HG03066 (cell line): ENCODE measurements at regions not wholly inside any gene's neighbourhood (a gene's known extent, or its start where the extent isn't known, plus 50 kb on each side); places are given as distances from the start of the nearest gene placed in this dataset.
"Not testable (repeated sequence)": the region's sequence is repeated elsewhere in the genome, so short reads cannot be mapped to it uniquely, and the experiment has no call there.

ENCODE experiments used
- ATAC-seq: cut with Tn5 transposase; IDR thresholded peaks from one replicate; pipeline ENCODE4 v1.9.1; 2021; ENCODE audit warnings: low read depth; ENCODE audit not compliant: unreplicated experiment

DNA sequence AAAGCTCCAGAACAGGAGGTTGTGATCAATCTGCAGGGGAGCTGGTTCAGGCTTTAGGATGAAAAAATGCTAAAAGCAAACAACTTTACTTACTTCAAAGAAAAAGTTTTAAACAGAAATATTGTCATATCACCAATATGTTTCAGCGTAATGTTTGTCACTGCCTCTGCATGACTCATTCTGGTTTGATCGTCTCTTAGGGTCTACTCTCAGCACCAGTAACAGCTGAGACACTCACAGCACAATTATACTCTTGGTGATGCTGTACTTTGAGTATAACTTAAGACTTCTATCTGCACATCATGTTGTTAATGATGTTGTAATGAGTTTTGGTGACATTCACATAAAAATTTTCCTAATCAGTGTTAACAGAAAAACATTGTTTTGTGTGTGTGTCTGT lies 665.4 kb downstream of the EPM2A start:
- ATAC-seq = no peak

DNA sequence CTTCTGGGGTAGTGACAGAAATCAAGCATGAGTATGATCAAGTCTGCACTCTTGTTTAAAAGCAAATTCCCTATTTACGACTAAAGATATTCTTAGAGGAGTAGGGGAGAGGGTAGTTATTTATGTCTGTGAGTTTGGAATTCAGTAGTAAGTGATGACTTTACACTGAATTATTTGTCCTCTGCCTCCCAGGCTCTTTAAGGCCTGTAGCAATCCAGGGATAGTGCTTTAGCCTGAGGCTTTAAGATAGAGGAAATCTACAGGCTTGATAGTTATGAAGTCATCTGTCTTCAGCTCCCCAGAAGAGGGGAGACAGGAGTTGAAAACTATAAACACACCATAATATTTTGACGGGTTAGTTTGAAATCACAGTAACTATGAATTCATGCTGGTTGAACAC lies 664.5 kb downstream of the EPM2A start:
- no peak for ATAC-seq

DNA sequence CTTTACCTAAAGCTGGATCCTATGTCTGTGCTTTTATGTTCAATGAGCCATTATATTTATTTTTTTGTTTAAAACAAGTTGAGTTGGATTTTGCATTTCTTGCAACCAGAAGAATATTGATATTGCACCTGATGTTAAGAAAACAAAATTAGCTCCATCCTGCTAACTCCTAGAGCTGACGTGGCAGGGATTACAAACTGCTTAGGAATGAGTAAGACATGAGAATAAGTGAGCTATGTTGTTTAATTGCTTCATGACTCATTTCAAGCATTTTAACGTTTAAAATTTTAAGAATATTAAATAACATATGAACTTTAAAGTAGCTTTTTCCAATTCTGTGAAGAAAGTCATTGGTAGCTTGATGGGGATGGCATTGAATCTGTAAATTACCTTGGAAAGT lies 663.5 kb downstream of the EPM2A start:
- no peak for ATAC-seq

DNA sequence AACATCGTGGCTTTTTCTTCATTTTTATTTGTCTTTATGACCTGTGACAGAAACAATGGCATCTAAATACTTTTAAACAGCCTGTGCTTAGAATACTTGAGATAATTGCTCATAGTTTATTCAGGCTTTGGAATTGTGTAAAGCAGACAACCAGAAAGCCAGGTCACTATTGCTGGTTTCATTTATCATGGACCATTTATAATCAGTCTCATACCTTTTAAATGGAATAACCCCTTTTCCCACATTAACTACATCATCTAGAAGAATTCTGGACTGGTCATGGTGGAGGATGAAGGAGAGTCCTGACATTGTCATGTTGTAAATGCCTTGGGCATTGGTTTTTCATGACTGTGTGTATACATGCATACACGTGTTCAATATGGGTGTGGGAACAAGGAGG lies 661.5 kb downstream of the EPM2A start:
- ATAC-seq = no peak

DNA sequence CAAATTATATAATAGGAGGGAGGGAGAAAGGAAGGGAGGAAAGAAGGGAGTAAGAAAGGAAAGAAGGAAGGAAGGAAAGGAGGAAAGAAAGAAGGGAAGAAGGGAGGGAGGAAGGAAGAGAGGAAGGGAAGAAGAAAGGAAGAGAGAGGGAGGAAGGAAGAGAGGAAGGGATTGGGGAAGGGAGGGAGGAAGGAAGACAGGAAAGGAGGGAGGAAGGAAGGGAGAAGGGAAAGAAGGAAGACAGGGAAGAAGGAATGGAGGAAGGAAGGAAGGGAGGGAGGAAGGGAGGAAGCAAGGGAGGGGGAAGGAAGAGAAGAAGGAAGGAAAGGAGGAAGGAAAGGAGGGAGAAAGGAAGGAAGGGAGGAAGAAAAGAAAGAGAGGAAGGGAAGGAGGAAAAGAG lies 660.5 kb downstream of the EPM2A start:
- no peak for ATAC-seq

DNA sequence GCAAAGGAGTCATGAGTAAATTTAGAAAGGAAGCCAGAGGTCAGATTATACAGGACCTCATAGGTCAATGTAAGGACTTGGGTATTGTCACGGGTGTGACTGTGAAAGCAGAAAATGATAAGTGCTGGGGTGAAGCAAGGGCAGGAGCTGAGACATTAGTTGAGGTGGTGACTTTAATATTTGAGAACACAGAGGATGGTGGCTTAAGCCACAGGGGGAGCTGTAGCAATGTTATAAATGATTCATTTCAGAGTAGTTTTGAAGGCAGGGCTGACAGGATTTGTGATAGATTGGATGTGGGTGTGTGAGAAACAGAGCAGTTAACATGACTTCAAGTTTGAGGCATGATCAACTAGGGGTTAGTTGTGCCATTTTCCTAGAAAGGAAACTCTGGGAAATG lies 659.9 kb downstream of the EPM2A start:
- ATAC-seq = no peak

DNA sequence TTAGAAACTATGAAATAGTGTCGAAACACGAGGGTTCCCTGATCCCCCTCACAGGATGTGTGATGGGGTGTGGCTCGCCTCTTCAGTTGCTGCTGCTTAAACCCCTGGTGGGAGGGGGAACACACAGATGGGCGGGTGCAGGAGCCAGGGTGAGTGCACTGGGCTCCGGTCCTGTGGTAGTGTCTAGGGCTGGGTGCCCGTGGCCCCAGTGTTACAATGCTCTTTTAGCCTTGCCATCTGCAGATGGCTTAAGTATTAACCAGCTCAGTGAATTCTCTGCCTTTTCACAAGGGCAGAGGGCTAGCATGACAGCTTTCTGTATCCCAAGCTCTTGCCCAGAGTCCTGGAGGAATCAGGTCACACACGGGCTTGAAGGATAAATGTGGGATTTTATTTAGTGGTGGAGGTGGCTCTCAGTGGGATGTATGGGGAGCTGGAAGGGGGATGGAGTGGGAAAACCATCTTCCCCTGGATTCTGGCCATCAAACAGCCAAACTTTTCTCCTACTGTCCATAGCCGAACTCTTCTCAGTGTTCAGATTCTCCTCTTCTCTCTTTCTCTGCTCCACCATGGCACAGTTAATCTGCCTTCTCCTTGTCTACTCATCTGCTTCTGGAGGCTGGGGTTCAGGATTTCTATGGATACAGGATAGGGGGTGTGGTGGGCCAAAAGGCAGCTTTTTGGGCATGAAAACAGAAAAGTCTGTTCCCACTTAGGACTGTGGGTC lies 659.0 kb downstream of the EPM2A start:
- ATAC-seq = no peak

DNA sequence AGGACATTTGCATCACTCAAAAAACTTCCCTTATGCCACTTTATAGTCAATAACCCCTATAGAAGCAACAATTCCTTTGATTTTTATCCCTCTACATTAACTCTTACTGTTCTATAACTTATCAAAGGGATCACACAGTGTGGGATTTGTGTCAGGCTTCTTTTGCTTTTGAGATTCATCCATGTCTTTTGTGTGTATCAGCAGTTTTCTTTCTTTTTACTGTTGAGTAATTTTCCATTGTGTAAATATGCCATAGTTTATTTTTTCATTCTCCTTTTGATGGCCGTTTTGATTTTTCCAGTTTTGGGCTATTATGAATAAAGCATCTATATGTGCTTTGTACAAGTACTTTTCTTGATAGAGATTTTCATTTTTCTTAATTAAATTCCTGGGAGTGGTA lies 657.9 kb downstream of the EPM2A start:
- ATAC-seq = no peak

DNA sequence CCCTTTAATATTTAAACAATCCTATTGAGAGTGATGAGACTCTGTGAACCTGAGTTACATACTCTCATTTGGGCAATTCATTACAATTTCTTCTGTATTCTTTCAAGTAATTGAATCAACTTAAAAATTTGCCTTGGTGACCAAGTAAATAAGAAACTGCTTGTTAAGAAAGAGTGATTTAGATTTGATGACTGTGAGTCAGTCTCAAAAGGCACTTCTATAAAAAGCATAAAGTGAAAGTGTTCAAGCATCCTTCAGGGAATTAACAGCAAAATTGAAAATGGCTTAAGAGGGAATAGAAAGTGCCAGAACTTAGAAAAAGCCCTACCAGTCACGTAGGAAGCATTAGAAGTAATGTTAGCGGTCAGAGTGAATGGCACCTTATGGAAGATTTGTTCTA lies 654.7 kb downstream of the EPM2A start:
- ATAC-seq = no peak

DNA sequence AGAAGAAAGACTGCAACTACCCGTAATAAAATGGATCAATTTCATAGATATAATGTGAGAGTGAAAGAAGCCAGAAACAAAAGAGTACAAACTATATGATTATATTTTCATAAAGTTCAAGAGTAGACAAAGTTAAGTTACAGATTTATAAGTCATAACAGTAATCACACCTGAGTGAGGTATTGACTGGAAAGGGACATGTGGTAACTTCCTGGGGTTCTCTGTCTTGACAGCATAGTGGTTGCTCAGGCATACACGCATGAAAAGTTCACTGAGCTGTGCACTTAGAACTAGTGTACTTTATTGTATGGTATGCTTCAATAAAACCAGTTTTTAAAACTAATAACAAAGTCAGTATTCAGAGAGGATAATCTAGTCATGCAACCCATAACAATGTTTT lies 653.6 kb downstream of the EPM2A start:
- no peak for ATAC-seq

DNA sequence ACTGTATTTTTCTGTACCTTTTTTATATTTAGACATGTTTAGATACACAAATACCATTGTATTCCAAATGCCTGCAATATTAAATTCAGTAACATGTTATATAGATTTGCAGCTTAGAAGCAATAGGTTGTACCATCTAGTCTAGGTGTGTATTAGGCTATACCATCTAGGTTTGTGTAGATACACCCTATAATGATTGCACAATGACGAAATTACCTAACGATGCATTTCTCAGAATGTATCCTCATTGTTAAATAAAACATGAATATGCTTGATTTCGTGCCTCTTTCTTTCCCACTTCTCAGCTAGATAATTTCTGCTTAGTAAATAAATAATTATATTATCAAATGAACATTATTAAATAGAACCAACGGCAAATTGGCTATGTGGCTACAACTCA lies 653.0 kb downstream of the EPM2A start:
- ATAC-seq = no peak

DNA sequence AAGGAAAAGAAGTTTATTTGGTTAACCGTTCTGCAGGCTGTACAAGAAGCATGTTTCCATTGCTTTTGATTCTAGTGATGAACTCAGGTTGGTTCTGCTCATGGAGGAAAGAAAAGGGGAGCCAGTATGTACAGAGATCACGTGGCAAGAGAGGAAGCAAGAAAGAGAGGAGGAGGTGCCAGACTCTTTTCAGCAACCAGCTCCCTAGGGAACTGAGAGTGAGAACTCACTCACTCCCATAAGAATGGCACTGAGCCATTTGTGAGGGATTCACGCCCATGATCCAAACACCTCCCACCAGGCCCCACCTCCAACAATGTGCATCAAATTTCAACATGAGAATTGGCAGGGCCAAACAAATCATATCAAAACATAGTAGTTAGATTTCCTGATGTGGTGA lies 649.1 kb downstream of the EPM2A start:
- ATAC-seq = no peak

DNA sequence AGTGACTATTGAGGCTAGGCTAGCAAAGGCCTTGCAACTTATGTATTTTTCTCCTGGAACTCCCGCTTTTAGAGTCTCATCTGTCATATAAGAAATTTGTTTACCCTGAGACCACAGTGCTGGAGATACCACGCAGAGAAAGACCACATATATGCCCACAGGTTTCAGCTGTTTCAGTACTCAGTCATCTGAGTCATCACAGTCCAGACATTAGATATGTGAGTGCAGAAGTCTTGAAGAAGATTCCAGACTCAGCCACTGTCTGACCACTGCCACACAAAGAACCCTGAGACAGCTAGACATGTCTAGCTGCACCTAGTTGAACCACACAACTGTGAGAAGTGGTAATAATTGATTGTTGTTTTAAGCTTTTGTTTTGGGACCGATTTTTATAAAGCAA lies 648.3 kb downstream of the EPM2A start:
- no peak for ATAC-seq

DNA sequence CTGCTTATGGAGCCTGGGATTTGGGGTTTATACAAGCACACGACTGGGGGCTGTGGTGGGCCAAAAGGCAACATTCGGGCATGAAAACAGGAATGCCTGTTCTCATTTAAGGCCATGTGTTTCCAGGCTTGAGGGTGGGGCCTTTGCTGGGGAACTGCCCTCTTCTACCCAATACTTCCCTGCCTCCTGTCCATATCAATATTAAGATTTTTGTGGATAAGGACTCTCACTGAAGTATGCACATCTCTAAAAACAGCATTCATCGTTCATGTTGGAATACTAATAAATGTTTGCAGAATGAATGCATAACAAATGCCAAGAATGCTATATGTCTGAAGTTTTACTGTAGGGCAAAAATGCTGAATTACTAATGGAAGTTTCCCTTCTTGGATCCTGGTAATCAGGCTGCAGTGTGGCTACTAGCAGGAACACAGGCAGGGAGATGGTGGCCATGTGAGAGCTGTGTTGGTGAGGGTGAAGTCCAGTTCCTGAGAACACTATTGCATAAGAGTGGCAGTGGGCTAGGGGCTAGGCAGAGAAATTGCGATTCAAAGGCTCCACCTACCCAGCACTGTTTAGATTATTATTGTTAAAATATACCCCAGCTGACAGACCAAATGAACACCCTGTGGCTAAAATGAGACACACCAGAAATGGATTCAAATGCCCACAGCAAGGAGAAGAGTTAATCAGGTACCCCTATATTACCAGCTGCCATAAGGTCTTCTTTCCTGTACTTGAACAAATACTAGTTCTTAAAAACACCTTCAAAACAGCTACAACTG lies 644.3 kb downstream of the EPM2A start:
- no peak for ATAC-seq

DNA sequence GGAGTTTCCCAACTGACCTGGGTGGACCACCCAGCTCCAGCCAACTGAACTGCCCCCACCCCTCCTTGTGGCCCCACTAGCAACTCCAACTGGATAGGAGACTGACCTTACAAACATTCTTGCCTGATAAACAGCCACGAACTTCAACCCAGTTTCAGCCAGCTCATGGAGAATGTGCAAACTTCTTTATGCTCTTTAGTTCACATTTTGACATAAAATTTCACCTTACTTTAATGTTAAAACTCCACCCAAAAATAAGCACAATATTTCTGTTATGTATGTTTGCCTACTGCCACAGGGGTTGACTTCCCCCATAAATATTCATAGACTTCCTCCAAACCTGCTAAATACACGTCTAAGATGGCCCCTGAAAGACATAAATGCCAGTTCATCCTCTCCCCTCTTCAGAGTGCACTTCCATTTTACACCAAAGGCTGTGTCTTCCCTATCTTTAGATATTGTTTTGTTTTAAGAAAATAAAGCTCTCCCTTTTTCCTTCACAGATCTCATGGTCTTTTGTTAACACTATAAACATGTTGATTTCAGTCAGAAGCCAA lies 643.7 kb downstream of the EPM2A start:
- no peak for ATAC-seq

DNA sequence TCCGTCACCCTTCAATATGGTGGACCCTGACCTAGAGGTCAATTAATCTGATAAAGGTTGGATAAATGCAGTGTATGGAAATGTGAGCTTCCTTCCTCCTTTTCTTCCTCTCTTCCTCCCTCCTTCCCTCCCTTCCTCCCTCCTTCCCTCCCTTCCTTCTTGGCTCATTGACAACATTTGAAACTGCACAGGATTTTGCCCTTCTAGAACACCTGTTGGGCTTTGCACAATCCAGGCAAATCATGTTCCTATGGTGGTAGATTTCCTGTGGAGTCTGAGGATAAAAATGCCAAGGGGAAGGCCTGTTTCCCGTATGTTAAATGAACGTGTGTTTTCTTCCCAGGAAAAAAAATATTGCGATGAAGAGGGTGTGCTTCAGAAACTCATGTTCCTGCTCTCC lies 642.8 kb downstream of the EPM2A start:
- no peak for ATAC-seq

DNA sequence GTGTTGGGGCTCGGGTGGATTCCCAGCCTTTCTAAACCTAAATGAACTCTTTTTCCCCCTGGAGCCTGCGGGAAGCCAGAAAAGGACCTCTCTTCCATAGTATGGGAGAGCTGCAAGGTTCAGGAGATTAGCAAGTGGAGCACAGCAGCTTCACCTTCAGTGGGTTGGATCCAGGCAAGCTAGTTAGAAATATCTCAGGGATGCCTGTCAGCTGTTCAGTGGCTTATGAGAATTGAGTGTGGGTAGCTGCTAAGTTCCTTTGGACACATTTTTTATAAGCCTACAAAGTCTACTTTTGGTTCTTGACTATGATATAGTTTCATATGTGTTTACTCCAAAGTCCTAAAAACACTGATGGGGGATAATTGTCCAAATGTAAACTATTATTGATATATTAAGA lies 642.1 kb downstream of the EPM2A start:
- ATAC-seq = no peak

DNA sequence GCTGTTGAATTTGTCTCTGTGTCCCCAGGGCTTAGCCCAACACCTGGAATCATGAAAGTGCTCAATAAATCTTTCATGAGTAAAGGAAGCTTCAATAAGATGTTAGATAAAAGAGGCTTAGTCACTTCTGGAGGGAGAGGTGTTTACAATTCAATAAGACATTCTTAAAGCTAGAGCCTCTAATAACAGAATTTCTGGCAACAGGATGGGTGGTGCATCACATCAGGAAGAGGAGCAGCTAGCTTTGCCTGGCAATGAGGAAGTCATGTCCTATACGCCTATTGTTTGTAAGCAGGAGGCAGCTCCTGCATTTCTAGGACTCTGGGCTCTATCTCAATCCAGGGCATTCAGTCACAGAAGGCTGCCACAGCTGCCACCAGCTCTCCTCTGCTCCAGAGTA lies 638.5 kb downstream of the EPM2A start:
- no peak for ATAC-seq

DNA sequence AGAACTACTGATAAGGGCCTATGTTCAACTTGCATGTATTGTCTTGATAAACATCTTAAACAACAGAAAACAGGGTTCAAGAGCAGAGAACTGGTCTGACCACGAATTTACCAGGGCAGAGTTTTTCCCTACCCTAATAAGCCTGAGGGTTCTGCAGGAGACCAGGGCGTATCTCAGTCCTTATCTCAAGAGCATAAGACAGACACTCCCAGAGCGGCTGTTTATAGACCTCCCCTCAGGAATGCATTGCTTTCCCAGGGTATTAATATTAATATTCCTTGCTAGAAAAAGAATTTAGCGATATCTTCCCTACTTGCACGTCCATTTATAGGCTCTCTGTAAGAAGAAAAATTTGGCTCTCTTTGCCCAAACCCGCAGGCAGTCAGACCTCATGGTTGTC lies 637.2 kb downstream of the EPM2A start:
- ATAC-seq = not testable (repeated sequence)

DNA sequence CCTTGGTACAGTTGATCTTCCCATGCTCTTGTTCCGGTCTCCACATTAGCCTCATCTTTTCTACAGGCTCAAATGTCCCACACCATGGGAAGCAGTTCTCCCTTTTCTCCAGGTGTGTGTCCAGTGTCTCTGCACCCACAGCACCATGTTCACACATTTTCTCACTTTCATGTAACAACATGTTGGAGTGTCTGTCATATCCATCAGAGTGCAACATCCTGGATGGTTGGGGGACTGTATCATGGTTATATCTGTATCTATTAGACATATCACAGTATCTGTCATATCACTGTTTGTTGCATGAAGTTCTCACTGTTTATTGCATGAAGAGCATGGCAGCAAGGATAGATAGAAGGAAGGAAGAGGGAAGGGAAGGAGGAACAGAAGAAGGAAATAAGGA lies 635.6 kb downstream of the EPM2A start:
- no peak for ATAC-seq

DNA sequence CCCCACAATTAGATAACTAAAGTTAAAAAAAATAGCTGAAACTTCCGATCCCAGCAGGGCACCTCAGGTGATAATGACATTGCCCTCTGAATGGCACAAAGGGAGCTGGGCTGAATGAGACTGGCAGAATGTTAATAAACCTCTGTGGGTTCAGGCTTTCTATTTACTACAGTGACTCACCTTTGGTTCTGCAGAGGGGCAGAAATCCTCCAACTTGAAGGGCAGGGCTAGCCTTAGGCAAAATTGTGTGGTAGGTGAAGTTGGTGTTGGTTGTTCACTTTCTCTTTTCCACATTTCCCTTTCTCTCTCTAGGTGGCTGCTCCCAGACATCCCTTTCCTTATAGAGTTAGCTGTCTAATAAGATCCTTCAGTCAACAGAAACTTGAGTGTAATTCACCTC lies 625.2 kb downstream of the EPM2A start:
- ATAC-seq = no peak

DNA sequence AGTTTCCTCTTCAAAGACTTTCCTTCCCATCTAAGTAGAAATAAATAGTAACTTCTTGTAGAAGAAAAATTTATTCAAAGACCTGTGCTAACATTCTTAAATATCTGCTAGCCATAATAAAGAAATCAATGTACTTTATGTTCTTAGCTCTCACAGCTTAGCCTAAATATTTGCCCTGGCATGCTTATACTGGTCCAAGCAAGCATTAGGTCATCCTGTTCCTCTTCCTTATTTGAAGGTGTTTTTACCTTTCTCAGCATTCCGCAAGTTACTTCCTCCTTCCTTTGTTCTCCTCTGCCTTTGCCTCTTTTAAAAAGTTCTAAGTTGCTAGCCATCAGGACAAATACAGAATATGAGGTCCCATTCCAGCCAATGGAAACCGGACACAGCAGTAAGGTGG lies 623.9 kb downstream of the EPM2A start:
- ATAC-seq = not testable (repeated sequence)
